ENCODE measurements at regions not wholly inside any gene's neighbourhood (a gene's known extent, or its start where the extent isn't known, plus 50 kb on each side); places are given as distances from the start of the nearest gene placed in this dataset.

DNA sequence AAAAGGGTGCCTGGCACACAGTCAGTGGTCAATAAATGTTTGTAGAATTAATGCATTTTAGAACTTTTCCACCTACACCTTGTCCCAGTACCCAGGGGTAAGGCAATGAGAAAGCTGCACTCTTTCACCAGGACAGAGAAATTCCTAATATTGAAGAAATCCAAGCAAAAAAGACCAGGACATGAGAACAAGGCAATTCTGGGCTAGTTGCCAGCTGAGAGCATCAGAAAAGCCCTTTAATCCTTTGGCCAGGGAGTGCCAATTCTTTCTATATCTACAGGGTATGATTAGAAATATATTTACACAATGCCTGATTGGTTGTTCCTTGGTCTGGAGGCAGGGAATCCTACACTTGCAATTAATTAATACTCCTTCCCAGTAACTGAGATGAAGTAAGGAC is 492.4 kb upstream of the NFIA start:
- no peak for DNase-seq (ENCODE audit: low spot score)

DNA sequence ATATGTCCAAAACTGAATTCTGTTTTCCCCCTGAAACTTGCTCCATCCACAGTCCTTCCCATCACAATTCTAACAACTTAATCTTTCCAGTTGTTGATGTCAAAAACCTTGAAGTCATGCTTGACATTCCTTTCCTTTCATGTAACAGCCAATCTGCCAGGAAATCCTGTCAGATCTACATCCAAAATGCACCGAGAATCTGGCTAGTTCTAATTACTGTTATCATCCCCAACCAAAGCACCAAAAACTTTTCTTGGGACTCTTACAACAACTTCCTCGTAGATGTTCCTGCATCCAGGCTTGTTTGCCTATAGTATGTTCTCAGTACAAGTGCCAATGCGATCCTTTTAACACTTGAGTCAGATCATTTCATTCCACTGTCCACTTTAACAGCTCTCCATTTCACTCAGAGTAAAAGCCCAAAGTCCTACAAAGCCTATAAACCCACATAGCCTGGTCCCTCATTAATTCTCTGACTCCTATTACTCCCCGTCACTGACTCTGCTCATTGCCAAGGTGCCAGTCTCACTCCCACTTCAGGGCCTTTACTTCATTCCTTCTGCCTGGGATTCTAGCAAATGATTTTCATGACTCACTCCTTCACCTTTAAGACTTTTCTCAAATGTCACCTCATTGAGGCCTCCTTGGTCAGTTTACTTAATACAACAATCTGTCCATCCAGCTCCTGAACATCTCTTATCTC is 493.2 kb upstream of the NFIA start:
- no peak for DNase-seq (ENCODE audit: low spot score)

DNA sequence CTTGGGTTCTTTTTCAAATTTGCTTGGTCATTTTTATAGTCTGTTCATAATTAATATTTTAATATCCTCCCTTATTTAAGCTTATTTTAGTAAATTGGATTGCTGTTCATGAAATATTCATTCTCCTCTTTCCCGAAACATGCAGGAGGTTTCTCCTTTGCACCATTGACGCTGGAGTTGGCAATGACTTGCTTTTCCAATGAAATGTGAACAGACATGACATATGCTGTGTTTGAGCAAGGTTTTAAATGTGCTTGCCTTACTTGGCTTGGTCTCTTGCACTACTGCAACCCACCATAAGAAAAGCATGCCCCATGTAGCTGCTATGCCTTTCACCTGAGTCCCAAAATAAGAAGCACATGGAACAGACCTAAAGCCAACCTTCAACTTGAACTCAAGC is 498.0 kb upstream of the NFIA start:
- no peak for DNase-seq (ENCODE audit: low spot score)

DNA sequence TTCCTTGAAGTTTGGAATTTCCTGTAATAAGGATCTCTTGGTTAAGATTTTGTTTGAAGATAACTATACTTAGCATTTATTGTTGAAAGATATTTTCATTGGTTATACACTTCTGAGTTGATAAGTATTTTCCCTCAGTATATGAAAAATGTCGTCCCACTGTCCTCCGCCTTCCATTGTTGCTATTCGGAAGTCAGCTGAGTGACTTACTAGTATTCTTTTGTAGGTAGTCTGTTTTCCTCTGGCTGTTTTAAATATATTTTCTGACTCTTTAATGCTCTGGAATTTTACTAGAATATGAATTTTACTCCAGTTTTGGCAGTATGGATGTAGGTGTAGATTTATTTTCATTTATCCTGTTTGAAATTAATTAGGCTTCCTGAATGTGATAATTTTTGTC is 498.7 kb upstream of the NFIA start:
- DNase-seq (ENCODE audit: low spot score), result no peak

DNA sequence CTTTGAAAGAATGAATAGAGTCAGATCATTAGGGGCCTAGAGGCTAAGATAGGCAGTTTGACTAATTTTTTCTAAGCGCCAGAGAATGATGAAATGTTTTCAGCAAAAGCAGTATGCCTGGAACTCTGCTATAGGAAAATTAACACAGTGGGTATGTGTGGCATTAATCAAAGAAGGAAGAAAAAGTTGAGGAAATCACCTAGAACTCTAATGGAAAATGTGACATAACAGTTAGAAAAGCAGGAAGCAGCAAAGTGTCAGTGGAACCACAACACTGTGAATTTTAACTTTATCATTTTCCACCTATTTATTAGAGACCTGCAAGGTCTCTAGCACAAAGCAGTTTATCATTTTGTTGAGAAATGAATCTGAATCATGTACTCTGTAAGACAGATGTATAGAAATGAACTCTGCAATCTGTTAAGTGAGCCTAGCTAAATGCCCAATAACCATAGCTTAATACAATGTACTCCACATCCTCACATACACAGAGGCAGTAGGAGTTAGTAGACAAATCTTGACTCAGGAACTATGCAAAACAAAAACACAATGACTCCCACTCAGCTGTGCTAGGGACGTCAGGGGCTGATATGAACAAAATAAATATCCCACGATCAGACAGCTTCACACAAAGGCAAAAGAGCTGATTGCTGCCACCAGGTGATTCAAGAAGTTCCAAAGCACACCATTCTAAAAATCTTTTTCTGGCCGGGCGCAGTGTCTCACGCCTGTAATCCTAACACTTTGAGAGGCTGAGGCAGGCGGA is 500.7 kb upstream of the NFIA start:
- DNase-seq (ENCODE audit: low spot score), result no peak

DNA sequence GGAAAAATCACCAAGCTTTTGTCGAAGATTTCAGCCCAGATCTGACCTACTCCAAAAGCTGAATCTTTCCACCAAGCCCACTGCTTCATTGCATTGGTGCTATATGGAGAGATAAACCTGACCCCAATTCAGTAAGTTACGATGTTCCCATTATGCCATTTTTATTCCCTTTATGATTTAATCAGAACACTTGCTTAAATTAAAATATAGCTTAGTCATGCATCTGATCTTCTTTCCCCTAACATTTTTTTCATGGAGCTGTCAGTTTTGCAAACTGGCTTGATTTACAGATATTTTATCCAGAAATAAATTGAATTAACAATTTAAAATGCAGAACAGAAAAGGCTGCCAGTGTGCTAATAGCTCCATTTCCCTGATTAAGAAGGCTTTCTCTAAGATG is 503.5 kb upstream of the C1orf87 start:
- no peak for DNase-seq (ENCODE audit: low spot score)

DNA sequence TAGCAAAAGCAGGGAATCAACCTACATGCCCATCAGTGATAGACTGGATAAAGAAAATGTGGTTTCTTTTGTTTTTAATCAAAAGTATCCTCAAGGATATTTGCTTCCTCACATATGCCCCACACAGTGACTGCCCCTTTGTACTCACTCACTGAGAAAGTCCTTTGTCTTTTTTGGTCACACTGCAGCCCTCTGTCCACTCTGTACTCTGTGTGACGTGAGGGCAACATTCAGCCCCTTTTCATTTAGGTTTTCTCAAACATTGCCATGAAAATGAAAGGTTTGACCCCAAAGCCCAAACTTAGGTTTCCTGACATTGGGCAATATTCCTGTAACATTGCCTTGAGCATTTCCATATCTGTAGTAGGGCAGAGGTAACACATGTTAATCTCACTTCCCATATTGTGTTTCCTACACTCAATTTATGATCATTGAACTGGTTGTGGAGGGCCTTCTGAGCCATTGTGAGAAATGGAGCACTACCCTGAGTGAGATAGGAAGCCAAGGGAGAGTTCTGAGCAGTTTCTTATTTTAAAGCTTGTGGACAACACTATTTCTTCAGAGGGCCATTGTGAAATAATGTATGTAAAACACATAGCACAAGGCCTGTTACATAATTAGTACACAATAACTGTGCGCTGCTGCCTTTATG is 501.9 kb upstream of the C1orf87 start:
- DNase-seq (ENCODE audit: low spot score), result no peak

DNA sequence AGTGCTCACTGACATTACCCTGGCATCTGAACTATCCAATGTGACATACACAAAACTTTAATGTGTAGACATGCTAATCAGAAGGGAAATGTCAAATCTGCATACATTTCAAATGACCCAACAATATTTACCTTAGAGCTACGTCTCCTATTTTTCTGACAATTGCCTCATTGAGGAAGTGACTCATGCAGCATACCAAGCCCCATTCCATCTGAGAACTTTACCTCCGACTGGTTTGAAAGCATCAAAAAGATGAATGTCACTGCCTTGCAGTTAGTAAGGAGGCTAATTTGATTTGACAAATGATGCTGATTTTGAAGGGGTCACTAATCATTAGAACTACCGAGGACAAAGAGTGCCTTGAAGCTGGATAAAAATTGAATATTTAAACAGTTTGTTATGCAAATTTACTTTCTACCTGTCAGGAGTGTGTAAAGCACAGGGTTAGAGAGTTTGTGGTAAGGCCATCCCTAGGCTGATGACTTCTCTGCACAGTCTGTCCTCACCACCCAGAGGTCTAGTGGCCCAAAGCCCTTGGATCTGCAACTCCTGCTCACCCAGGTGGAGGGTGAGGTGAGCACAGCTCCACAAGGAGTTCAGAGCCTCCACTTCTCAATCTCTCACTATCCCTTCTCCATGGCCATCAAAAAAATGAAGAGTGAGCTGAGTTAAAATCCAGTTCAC is 500.3 kb upstream of the C1orf87 start:
- DNase-seq (ENCODE audit: low spot score), result no peak

DNA sequence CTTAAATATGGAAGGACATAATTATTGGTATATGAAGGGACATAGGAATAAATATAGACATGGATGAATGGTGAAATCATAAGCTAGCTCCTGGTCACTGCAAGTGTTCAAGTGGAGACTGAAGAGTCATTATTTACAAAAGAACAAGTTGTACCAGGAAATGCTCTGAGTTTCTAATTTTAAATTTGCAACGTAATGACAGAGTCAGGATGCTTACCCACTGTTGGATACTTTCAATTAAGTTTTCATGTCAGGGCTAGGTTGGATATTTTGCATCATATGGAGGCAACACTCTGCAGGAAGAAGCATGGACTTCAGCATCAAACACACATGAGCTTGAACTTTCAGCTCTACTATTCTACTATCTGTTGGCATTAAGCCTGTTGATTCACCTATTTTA is 499.6 kb upstream of the C1orf87 start:
- DNase-seq (ENCODE audit: low spot score), result no peak

DNA sequence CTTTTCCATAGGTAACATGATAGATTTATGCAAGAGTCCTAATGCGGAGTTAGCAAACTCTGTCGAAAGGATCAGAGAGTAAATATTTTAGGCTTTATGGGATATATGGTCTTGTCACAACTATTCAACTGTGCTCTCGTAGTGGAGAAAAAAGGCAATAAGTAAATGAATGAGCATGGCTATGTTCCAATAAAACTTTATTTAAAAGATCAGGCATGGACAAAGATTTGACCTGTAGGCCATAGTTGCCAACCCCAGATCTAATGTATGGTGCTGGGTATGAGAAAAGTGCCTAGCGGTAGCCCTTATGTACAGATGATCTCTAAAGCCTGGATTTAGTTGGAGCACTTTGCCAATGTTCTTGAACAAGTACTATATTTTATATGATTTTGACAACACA is 498.8 kb upstream of the C1orf87 start:
- DNase-seq (ENCODE audit: low spot score), result no peak

DNA sequence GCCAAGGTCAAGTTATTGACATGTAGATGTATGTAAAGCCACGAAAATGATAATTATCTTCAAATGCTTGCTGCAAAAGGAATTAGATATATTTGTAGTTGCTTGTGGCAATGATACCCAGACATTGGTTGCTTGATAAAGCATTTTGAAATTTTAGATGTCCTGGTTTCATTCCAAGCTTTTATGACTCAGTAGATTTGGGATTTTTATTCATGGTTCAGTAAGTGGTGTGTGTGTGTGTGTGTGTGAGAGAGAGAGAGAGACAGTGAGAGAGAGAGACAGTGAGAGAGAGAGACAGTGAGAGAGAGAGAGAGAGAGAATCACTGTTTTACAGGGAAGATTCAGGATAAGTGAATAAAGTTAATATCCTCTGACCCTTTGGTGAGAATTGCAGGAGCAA is 498.2 kb upstream of the C1orf87 start:
- no peak for DNase-seq (ENCODE audit: low spot score)

DNA sequence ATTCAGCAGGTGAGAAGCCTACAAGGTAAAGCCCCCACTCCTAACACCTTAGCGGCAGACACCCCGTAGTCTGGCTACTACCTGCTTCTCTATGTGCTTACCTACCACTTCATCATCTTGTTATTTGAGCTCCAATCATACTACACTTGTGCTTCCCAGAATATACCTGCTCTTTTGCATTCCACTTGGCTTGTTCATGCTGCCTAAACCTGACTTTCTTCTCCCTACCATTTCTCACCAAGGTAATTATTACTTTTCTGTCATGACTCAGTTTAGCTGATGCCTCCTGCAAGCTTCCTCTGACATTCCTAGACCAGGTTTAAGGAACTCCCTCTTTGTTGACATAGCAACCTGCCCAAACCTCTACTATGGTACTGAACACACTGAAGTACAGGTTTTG is 495.6 kb upstream of the C1orf87 start:
- no peak for DNase-seq (ENCODE audit: low spot score)

DNA sequence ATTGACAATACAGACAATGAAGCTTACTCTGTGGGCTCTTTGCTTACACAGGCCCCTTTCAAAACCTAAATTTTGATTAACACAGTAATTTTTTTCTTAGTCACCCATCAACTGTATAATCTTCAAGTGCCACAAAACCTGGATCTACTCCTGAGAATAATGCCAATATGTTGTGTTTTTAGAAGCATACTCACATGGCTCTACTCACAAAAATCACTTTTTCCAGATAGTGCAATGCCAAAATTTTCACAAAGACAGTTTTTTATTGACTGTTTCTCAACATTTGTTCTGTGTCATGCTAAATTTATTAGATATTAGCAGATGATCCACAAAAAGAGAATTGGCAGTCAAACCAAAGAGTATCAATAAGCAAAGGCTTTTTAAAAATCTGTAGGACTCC is 493.7 kb upstream of the C1orf87 start:
- DNase-seq (ENCODE audit: low spot score), result no peak

DNA sequence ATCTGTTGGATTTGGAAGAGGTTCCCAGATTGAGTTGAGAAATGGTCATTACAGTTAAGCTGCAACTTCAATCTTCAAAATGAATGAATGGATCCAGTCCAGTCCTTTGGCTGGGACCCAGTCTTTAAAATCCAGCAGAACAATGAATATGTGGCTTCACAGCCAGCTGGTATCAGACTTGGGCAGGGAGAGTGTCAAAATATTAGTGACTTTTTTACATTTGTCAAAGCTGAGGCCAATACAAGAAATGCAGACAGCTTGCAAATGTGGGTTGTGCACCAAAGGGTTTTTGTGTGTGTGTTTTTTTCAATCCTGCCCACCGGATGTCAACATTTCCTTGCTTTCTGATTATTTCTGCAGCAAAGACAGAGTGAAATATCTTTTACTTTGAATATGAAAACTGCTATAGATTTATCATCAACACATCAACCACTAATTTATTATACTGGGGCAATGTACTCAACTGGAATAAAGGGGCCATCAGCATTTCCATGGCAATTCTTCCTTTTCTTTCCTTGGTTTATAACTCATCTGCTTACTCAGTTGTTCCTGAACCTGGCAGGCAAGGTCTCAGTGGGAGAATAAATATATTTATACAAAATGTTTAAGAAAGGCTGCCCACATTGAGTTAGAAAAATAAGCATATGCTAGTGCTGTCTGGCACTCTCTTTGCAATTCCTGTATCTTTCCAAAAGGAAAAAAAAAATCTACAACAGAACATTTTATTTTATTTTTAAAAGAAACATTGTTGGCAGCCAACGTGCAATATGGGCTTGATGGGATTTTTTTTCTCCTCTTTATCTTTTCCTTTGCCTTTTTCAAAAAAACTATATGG is 491.6 kb upstream of the C1orf87 start:
- DNase-seq (ENCODE audit: low spot score), result peak; percentile 2

DNA sequence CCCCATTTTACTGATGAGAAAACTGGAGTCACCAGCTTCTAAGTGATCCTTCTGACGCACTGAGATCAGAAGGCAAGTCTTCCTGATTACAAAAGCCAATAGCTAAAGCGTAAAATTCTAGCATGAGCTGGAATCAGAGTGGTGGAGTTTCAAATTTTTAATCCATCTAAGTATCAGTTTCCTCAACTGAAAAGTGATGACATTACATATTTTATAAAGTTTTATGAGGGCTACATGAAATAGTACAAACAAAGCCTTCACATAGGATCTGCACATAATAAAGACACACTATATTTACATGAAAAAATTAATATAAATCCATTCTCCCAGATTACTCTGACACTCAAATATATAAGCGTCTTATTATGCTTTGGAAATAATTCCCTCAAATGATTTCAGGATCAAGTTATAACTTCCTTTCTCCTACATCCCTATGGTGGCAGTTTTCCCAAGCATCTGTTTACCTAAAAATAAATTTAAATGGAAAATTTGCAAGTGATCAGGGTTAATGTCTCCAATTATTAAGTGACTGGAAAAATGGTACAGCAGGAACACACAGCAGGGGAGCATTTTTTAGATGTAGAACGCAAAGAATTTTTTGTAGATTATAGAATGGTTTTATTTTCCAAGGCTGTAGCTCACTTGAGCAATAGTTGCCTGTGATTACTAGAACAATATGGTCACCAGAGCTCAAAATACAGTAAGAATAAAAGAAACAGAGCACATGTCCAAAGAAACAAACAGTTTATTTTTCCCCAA is 490.4 kb upstream of the C1orf87 start:
- DNase-seq (ENCODE audit: low spot score), result no peak

DNA sequence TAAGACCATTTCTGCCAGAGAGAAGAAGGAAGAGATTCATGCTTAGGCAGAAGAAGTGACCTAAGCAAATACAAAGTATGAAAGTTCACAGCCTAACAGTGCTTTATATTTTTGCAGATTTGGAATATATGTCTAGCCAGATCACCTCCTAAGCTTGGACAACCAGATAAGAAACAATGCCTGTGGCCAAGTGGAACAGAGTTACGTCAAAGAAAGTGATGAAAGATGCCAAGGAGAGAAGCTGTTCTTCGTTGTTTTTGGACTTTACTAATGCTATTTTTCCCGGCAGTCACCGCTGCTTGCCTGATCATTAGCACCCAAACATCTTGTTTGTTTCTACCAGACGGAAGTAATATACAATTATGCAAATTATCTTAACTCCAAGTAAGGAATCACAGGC is 489.2 kb upstream of the C1orf87 start:
- no peak for DNase-seq (ENCODE audit: low spot score)

DNA sequence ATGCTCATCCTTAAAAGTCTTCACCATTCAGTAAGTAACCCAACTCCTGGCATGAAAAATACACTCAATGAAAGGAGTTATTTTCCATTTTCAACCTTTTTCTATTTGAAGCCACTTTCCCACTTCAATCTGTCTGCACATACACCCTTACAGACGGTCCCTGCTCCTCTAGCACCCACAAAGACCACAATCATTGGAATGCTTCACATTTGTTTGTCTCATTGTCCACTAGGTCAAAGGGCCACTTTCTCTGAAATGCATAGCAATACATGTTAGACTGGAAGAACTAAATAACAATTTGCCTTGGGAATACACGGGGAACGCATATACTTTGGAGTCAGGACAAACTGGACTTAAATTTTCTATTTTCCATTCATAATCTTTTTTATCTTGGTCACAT is 487.1 kb upstream of the C1orf87 start:
- no peak for DNase-seq (ENCODE audit: low spot score)

DNA sequence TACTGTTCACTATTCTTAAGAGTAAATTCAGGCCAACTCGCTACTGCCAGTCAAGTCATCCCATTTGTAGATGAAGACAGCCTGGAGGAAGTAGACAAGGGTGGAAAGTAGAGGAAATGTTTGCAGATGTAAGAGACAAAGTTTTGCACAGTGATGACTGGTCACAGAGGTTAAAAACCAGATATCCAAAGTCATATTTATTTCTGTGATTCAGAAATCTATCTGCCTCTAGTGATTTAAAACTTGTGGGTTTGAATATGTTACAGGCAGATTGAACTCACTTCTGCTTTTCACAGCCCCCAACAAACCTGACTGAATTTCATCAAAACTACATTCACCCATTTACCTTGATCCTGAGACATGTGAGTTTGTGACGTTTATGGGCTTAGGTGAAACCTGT is 484.7 kb upstream of the C1orf87 start:
- DNase-seq (ENCODE audit: low spot score), result no peak

DNA sequence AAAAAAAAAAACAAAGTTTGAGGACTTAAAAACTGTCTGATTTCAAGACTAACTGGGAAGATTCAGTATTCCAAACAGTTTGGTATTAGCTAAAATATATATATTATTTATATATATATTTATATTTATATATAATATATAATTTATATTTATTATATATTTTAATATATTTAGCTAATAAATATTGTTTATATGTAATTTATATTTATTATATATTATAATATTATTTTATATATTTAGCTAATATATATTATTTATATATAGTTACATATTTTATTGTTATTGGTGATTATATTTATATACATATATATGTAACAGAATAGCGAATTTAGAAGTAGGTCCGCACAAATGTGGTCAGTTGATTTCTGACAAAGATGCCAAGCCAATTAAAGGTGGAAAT is 480.2 kb upstream of the C1orf87 start:
- DNase-seq (ENCODE audit: low spot score), result no peak

DNA sequence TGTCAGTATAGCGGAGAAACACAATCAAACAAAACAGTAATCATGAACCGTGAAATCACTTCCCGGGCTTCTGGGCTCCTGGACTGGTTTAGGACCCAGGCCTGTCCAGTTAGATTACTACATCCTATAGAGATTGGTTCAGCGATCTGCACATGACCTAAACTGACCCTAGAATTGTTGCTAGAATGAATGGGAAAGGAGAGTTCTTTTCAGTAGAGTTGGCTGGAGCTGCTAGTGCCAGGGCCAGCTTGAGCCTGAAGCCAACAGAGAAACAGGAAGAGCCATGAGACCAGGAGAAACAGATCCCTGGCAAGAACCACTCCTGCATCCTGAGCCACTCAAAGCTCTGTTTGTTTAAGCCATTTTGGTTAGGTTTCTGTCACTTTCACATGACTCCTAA is 474.3 kb upstream of the C1orf87 start:
- peak; percentile 66 for DNase-seq (ENCODE audit: low spot score)

Data from cerebellar cortex (tissue), 1 donor.